GM12864 (cell line): ENCODE measurements at regions not wholly inside any gene's neighbourhood (a gene's known extent, or its start where the extent isn't known, plus 50 kb on each side); places are given as distances from the start of the nearest gene placed in this dataset.

Source experiments
- DNase-seq: peaks from one replicate; pipeline ENCODE4 v3.0.0-alpha.2; 2011; ENCODE audit warnings: low read depth
- H3K4me3 ChIP-seq: 2 replicates; pipeline ENCODE4 v1.5.1; 2011; ENCODE audit warnings: mild to moderate bottlenecking, low read depth, low read length, control low read depth
- TF ChIP-seq, protein P1 (sequence below): IDR thresholded peaks from 2 replicates; pipeline ENCODE4 v1.5.1; 2011; ENCODE audit warnings: low read depth, mild to moderate bottlenecking, moderate library complexity, low read length, control low read depth, inconsistent platforms; ENCODE audit errors: missing control alignments

DNA sequence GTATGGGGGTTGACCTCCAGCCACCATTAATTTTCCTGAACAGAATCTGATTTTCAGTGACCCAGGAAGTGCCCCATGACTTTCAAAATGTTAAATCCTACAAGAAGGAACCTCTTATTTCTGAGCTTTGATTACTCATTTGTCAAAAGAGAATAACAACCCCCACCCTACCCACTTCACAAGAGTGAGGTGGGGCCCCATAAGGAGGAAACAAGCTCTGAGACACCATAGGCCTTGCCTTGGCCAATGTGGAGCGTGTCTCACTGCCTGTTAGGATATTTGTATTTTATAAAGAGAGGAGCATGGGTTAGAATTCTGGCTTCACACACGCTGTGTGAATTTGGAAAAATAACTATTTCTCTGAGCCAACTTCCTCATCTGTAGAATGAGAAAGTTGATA, 158.9 kb downstream of the TTC32 start:
- no peak overlapping the region for H3K4me3 ChIP-seq
- TF ChIP-seq, protein P1, sequence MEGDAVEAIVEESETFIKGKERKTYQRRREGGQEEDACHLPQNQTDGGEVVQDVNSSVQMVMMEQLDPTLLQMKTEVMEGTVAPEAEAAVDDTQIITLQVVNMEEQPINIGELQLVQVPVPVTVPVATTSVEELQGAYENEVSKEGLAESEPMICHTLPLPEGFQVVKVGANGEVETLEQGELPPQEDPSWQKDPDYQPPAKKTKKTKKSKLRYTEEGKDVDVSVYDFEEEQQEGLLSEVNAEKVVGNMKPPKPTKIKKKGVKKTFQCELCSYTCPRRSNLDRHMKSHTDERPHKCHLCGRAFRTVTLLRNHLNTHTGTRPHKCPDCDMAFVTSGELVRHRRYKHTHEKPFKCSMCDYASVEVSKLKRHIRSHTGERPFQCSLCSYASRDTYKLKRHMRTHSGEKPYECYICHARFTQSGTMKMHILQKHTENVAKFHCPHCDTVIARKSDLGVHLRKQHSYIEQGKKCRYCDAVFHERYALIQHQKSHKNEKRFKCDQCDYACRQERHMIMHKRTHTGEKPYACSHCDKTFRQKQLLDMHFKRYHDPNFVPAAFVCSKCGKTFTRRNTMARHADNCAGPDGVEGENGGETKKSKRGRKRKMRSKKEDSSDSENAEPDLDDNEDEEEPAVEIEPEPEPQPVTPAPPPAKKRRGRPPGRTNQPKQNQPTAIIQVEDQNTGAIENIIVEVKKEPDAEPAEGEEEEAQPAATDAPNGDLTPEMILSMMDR, result no peak
- no peak for DNase-seq

DNA sequence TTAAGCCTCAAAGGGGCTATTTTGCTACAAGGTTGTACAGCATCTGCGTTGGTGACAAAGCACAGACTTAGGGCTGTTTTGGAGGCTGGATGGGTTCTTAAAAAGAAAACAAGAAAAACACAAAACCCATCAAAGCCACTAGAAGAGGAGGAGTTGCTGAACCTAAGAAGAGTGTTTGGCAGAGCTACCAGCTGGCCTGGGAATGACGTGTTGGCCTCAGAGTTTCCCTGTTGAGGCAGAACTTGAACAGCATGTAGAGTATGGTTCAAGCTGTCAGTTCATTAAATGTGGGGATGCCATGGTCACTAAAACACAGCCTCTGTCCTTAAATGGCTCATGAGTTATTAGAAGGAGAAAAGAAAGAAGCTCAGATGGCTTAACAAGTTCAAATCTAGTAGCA, 162.5 kb downstream of the TTC32 start:
- DNase-seq, result no peak
- no peak overlapping the region for H3K4me3 ChIP-seq
- TF ChIP-seq, protein P1, result no peak

DNA sequence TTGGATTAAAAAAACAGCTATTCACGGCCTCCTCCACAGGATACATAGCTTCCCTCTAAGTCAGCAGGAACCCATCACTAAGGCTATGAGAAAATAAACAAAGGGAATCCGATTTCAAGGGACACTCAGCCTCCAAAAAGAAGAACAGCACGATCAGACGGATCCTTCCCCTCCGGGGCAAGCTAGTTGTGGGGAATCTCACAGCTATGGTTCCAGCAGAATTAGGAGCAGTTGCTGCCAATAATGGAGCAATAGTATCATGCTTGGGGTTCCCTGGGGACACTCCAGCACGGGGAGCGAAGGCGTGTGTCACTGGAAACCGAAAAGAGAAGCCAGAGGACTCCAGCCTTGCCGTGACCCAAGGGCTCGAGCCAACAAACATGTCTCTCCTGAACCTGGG, 163.1 kb downstream of the TTC32 start:
- no peak overlapping the region for H3K4me3 ChIP-seq
- DNase-seq, result no peak
- TF ChIP-seq, protein P1, result no peak

DNA sequence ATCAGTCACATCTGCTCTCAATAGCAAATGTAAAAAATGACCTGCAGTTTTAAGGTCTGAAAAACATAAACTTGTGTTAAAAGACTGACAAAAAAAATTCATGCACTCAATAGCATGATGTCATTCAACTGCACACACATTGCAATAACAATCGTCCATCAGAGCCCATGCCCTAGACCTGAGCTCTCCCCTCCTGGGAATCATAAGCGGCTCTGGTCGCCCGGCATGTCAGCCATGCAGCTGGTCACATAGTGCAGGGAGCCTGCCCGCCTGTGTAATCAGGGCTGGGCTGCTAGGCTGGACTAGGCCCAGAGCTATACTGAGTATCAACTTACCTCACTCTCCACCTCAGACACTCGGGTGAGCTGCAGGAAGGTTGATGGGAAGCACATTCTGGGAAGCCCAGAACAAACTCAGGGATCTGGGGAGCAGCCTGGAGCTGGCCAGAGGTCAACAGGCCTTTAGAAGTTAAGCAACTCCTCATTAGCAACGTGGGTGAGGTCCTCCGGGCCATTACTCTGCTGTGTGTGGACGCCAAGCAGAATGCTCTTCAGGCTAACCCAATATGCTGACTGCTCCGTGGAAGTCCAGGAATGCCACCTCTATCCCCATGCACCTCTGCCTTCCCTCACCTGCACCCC, 165.5 kb downstream of the TTC32 start:
- H3K4me3 ChIP-seq, result no peak overlapping the region
- no peak for DNase-seq
- TF ChIP-seq, protein P1, result no peak

DNA sequence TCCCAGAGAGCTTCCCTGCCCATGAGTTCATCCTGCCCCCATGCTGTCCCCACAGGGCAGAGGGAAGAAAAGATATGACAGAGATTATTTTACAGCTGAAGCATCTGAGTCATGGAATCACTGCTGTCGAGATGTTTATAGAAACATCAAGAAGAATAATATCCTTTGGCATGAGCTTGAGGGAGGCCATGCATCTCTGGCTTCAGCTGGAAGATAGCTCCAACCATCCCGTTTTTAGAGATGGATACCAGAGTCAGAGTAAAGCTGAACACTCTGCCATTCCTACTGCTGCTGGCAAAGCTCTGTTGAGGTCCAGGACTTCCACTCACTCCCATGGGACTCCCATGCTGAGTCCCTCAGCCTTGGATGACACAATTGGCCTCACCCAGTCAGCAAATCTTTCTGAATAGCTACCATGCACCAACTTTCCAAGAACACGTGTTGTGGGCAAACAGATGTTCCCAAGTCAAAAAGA, 167.8 kb downstream of the TTC32 start:
- no peak overlapping the region for H3K4me3 ChIP-seq
- TF ChIP-seq, protein P1, result no peak
- no peak for DNase-seq

DNA sequence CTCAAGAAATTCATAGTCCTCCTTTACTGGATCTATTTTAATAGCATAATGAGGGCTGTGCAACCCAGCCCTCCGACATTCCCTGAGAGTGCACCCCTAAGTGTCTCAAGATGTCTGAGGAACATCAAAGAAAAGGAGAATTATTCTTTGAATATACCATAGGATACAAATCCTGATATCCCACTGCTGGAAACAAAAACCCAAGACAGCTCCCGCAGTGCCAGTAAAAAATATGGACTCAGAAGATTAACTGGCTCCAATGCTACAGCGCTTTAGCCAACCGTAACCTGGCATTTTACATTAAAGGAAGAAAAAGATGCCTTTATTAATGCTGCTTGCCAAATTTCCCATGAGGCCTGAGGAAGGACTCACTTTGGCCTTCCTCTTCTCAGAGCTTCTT, 168.4 kb downstream of the TTC32 start:
- no peak overlapping the region for H3K4me3 ChIP-seq
- TF ChIP-seq, protein P1, result no peak
- no peak for DNase-seq

DNA sequence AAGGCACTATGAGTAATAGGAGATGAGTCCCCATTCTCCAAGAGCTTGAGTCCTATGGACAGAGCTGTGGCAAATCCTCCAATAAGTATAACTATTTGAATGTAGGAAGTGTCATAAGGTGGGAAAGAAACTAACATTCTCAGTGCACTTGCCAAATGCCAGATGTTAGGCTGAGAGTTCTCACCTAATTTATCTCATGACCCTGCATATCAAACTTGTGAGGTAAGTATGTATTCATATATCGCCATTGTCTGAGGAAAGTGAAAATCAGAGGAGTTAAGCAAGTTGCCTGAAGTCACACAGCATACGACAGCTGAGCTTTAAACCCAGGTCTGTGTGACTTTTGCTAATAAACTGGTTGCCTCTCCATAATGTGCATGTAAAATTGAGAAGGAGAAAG, 169.5 kb downstream of the TTC32 start:
- no peak overlapping the region for H3K4me3 ChIP-seq
- no peak for DNase-seq
- TF ChIP-seq, protein P1, result no peak
